ENCODE measurements at regions not wholly inside any gene's neighbourhood (a gene's known extent, or its start where the extent isn't known, plus 50 kb on each side); places are given as distances from the start of the nearest gene placed in this dataset.

DNA sequence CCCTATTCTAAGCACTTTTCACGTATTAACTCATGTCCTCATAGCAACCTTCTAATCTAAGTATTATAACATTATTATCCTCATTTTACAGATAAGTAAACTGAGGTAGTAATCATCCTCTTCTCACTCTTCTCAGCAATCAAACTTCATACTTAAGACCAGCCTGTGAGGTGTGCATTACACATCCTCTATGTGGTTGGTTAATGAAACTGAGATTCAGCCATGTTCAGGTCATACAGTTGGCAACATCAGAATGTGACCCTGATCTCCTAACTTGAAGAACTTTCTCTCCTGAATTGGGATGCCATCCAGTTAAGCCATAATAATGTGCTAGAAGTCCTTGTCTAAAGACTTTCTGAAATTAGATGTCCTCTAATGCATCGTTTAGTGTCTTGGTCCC lies 275.1 kb upstream of the ANKRD55 start:
- DNase-seq: no peak

DNA sequence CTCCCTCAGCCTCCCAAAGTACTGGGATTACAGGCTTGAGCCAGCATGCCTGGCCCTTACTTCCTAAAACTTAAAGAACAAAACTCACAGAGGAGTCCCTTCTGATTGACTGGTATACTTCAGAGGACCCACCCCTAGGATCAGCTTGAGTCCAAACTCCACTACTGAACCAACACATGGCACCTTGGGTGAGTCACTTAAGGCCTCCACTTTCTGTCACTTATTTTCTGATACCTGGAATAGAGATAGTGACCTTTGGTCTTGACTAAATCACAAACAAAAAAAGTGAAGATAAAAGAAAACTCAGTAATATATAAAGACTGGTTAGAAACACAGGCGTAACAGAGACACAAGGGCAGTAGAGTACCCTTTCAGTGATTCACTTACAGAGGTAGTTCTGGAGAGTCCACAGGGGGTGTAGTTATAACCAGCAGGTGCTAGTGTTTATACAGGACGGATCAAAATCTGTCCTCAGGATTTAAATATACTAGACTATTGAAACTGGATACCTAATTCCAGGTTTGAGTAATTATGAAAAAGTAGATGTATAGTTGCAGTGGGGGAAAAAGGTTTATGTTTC lies 274.3 kb upstream of the ANKRD55 start:
- DNase-seq: no peak

- DNase-seq: no peak
Observed at GRCh38 chr5:56506211-56506965, 273.3 kb upstream of the ANKRD55 start.

- no peak for DNase-seq
Observed at GRCh38 chr5:56503929-56504328, 270.8 kb upstream of the ANKRD55 start.

GRCh38 chr5:56501781-56502557 lies 268.8 kb upstream of the ANKRD55 start:
- DNase-seq: no peak

- DNase-seq: no peak
Observed at GRCh38 chr5:56499901-56500300, 266.8 kb upstream of the ANKRD55 start.

DNA sequence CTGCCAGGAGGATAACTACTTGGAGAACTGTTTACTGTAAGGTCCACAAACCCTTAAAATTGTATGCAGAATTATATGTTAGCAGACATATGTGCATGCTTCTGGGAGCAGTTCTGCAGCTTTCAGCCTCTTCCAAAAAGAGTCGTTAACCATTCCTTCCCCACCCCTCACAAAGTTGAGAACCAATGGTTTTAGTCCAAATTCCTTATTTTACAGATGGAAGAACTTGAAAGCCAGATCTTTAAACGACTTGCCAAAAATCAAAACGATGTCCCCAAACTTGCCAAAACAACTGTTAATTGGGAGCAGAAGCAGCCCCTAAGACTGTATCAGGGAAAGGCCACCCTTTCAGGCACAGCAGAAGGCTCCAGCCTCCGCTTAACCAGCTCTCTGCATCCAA lies 266.4 kb upstream of the ANKRD55 start:
- no peak for DNase-seq

DNA sequence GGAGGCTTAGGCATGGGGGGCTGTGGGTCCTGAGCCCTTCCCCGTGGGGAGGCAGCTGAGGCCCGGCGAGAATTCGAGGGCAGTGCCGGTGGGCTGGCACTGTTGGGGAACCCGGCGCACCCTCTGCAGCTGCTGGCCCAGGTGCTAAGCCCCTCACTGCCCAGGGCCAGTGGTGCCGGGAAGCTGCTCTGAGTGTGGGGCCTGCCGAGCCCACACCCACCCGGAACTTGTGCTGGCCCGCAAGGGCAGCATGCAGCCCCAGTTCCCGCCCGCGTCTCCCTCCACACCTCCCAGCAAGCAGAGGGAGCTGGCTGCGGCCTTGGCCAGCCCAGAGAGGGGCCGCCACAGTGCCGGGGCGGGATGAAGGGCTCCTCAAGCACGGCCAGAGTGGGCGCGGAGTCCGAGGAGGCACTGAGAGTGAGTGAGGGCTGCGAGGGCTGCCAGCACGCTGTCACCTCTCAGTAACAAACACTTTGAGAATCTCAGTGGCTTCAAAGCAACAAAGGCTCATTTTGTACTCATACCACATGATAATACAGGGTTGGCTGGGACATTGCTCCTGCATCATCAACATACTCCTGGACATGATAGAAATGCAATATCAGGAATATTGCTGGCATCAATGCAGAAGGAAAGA lies 265.7 kb upstream of the ANKRD55 start:
- DNase-seq: no peak

- no peak for DNase-seq
Observed at GRCh38 chr5:56496581-56497063, 263.5 kb upstream of the ANKRD55 start.

- DNase-seq: no peak
Observed at GRCh38 chr5:56494300-56494731, 261.2 kb upstream of the ANKRD55 start.

- DNase-seq: no peak
Observed at GRCh38 chr5:56493766-56494165, 260.6 kb upstream of the ANKRD55 start.

DNA sequence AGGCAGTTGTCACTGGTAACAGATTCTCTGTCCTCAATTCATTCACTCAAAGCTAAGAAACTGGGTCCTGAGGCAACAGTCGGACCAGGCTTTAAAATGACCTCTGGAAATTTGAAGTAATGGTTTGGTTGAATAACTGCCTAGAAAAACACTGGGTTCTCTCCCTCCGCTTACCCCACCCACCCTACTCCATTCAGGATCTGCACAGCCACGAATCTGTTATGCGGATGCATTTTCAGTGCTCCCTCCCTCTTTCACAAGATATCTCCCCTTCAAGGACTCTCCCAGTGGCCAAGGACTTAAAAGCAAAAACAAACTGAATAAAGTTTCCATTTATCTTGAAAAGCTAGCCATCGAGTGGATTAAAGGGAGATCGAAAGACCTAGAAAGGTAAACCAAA lies 260.2 kb upstream of the ANKRD55 start:
- DNase-seq: no peak

DNA sequence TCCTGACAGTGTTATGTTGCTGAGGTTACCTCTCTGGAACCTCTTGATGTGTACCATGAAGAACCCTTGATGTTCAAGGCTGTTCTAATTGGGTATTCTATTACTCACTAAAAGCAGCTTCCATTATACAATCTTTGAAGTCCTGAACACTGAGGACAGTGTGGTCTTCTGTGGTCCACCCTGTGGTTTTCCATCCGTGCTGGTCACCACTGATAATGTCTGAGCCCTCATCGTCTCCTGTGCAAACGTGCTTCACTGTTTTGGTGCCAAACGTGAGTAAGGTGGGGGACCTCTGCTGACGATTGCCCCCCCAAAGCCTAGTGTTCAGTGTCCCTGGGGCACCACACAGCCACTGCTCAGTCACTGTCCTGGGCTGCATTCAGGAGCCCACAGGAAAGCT lies 259.7 kb upstream of the ANKRD55 start:
- no peak for DNase-seq

GRCh38 chr5:56490971-56491468 lies 257.9 kb upstream of the ANKRD55 start:
- DNase-seq: no peak

GRCh38 chr5:56489272-56489671 lies 256.1 kb upstream of the ANKRD55 start:
- no peak for DNase-seq

DNA sequence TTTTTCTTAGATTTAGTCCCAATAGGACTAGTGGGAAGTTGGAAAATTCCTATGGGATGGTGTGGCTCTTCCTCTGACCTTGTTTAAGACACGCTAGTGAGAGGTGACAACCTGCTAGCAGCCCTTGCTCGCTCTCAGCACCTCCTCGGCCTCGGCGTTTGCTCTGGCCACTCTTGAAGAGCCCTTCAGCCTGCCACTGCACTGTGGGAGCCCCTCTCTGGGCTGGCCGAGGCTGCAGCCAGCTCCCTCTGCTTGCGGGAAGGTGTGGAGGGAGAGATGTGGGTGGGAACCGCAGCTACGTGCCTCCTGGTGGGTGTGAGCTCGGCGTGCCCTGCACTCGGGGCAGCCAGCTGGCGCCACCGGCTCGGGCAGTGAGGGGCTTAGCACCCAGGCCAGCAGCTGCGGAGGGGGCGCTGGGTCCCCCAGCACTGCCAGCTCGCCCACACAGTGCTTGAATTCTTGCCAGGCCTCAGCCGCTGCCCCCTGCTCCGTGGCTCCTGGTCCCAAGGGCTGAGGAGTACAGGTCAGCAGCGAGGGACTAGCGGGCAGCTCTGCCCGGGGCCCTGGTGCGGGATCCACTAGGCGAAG lies 254.5 kb upstream of the ANKRD55 start:
- no peak for DNase-seq

GRCh38 chr5:56482363-56482762 lies 249.2 kb upstream of the ANKRD55 start:
- DNase-seq: no peak

- DNase-seq: peak; percentile 21
Observed at GRCh38 chr5:56481428-56482357, 248.6 kb upstream of the ANKRD55 start.

DNA sequence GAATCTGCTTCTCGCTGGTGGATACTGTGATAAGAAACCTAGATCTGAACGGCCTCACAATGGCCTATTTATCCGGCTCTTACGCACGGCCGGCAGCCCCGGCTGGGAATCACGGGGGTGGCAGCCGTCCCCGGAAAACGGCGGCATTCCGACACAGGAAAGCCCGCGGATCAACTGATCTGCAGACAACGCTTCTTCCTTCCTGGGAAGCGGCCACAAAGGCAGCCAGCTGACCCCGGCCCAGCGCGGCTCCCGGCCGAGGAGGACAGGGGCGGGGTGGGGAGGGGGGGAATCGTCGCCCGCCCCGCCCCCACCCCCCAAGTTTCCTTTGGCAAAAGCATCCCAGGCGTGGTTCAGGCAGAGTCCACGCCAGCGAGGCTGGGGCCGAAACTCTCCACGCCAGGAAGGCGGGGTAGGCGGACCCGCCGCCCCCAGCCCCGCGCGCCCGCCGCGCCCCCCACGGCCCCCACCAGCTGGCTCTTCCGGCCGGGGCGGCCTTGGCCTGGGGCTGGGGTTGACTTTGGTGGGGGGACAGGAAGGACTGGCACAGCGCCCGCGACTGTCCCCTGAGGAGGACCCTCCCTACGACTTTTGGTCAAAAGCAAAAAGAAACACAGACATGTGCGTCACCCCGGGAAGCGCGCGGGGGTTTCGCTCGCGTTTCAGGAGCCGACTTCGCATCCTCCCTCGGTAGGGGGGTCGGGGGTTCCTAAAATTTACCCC lies 247.7 kb upstream of the ANKRD55 start:
- DNase-seq: peak; percentile 15

DNA sequence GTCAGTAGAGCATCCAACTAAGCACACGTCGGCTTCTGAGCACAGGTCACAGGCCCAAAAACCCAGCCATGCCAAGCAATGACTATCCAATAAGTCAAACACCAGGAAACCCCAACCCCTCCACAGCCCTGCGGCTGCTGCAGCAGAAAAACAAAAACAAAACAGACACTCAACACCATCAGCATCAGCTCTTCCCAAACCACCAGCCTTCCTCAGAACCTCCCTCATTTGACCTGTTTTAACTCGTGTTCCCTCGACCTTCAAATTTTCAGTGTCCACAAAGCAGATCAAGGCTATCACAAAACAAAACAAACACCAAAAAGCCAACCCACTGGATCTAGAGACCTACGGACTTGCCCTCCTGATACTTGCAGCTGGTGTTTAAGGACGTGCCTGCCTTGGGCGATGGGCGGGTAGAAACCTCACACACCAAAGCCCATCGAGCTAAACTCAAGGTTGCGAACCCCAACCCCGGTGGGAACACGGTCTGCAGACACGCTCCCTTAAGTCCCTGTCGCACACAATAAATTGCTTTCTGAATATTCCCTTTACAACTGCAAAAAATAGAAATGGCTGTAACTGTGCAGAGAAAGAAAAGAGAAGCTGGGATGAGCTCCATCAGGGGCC lies 247.1 kb upstream of the ANKRD55 start:
- peak; percentile 21 for DNase-seq
